Stimulated activated CD8-positive, alpha-beta memory T cell treated with anti-CD3 and anti-CD28 coated beads, Interleukin-4, amount 100 ng/mL, for 24 hours (primary cell): ENCODE measurements at regions not wholly inside any gene's neighbourhood (a gene's known extent, or its start where the extent isn't known, plus 50 kb on each side); places are given as distances from the start of the nearest gene placed in this dataset.

Source experiments
- DNase-seq: peaks from one replicate; pipeline ENCODE4 v3.0.0-alpha.2; 2020; ENCODE audit warnings: low read depth

DNA sequence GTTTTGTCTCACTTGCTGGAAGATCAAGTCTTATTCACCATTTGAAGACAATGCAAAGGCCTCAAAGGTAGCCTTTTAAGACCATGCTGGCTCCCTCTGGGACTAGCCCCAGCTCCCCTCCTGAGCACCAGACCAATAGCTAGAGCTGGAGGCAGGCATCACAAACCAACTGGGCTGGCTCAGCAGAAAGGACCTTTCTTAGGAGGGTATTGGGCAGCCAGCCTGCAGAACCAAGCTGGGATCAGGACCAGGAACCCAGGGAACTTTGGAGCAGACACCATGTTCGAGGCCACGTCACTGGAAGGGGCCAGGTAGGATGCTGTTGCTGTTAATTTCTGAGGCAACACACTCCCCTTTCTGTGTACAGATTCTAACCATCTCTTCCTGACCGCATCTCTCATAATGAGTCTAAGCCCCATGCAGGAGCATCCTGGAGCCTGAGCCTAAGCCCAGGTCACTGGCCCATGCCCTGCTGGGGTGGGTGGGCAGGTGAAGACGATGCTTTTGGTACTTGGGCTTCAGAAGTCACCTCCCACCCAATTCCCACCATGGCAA is 81.4 kb upstream of the KLF13 start:
- no peak for DNase-seq

DNA sequence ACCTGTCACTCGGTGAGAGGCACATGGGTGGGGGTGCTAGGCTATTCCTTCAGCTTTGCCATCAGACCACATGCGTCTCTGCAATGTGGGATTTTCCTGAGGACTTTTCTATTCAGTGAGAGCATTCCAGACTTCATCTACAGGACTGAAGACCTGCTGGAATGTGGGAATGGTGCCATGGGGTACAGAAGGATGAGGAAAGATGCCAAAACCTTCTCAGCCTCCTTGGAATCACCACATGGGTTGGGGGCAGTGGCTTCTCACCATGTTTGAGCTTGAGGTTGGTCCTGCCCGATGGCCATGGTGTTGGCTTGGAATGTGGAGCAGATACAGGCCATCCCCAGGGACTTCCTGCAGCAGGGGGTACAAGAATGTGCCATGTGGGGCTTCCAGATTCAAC is 80.9 kb upstream of the KLF13 start:
- DNase-seq = no peak

- no peak for DNase-seq
These were observed 79.2 kb upstream of the KLF13 start for GRCh38 chr15:31247404-31247803.

GRCh38 chr15:31248263-31248662 is 78.4 kb upstream of the KLF13 start:
- no peak for DNase-seq

DNA sequence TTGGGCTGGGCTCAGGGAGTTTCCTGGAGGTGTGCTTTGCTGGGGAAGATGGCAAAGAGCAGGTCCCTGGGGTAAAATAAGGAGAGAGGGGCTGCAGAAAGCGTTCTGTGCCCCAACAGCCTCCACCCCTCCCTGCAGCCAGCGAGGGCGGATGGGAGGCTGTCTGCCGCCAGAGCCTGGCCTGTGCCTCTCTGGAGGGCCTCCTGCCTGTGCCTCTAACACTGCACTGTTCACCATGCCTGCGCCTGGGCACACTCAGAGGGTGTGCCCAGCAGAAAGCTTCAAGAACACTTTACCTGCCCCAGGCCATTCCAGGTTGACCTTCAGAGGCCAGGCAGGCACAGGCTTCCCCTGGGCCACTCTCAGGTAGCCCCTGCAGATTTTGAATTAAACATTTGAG is 77.7 kb upstream of the KLF13 start:
- no peak for DNase-seq

GRCh38 chr15:31250033-31250432 is 76.6 kb upstream of the KLF13 start:
- no peak for DNase-seq

- DNase-seq = no peak
These were observed 75.5 kb upstream of the KLF13 start for GRCh38 chr15:31251165-31251564.

DNA sequence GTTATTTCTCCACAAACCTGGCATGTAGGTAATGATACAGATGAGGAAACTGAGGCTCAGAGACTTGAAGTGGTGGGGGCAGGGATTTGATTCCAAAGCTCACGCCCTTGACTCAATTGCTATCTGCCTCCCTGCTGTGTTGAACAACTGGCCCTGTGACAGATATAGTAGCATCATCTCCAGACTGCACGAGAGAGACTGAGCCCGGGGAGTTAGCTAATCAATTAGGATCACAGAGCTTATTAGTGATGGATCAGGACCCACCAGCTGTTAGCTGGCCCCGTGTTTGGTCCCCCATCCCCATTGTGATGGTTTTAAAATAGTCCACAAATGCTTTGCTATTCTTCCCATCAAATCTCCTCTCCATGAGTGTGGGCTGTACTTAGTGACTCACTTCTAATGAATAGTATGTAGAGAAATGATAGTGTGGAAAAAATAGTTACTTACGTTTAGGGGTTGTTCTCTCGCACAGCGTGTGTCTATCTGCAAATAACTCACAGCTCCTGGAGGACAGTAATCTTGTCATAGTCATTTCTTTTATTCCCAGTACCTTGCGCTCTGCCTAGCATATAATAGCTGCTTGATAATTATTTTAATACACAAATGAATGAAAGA is 74.4 kb upstream of the KLF13 start:
- no peak for DNase-seq

DNA sequence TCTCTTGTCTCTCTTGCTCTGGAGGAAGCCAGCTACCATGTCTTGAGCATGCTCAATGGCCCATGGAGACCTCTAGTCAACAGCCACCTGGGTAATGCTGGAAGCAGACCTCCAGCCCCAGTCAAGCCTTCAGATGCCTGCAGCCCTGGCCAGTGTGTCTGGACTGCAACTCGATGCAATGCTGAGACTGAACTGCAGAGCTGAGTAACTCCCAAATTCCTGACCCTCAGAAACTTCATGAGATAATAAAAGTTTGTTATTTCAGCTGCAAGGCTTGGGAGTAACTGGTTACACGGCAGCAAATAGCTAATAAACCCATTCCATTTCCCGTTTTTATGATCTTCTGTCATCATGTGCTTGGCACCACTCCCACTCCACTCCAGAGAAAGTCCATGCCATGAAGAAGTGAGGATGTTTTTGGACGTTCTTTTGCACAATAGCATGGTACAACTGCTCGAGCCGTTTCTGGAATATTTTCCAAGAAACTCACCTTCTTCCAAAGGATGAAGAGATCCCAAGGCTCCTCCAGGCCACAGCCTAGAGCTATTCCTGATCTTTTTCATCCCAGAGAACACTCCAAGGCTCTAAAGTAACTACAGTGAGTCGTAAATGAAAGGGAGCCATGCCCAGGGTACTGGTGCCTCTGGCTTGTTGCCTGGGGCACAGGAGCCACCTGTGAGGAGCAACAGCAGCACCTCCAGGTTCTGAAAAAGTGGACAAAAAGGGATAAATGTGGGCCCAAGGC is 72.0 kb upstream of the KLF13 start:
- no peak for DNase-seq

DNA sequence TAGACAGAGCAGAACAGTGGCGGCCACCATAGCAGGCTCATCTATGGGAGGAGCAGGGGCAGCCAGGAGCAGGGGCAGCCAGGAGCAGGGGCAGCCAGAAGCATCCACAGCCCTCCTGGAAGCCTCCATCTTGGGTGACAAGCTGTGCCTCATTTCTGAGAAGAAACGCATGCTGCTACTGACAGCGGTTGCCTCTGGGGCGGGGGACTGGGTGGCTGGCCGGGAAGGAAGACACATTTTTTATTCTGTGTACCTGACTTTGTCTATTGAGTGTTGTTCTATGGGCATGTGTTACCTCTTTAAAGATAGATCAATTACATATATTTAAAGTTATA is 71.5 kb upstream of the KLF13 start:
- DNase-seq = no peak

- no peak for DNase-seq
These were observed 70.8 kb upstream of the KLF13 start for GRCh38 chr15:31255732-31256377.

- no peak for DNase-seq
These were observed 70.0 kb upstream of the KLF13 start for GRCh38 chr15:31256378-31257265.

DNA sequence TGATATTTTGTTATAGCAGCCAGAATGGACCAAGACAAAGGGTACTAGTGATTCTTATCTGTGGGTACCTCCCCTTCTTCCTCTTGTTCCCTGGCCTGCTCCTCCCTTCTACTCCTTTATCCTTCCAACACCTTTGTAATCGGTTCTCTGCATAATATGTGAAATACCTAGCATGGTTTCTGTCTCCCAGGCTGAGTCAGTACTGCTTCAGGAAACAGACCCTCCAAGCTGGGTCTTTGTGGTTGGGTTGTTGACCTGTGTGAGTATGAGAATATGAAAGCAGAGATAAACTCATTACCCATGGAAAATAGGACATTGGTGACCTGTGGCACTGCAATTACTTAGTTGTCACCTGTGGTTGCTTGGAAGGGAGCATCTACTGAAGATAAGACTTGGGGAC is 69.3 kb upstream of the KLF13 start:
- DNase-seq = no peak

- DNase-seq = no peak
These were observed 68.4 kb upstream of the KLF13 start for GRCh38 chr15:31258260-31258659.

GRCh38 chr15:31259562-31260252 is 66.9 kb upstream of the KLF13 start:
- no peak for DNase-seq

GRCh38 chr15:31260646-31261265 is 65.9 kb upstream of the KLF13 start:
- no peak for DNase-seq

GRCh38 chr15:31261266-31262142 is 65.1 kb upstream of the KLF13 start:
- no peak for DNase-seq

DNA sequence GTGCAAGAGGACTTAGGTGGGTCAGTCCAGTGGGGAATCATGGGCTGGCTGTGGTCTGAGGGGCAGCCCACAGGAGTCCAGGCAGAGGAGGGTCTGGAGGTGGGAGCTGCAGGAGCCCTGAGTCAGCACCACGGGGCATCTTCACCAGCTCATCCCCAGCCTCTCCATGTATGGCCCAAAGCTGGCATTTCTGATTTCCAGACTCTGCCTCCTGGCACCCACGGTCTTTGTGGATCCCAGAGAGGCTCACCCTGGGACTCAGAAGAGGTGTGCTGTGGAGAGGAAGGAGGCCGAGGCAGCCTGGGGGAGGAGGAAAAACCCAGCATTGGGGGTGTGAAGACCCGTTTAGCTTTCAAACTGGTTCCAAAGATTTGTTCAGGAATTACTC is 64.5 kb upstream of the KLF13 start:
- DNase-seq = no peak

- DNase-seq = no peak
These were observed 63.5 kb upstream of the KLF13 start for GRCh38 chr15:31262901-31263671.
